GM21825 (cell line): ENCODE measurements at regions not wholly inside any gene's neighbourhood (a gene's known extent, or its start where the extent isn't known, plus 50 kb on each side); places are given as distances from the start of the nearest gene placed in this dataset.

Experiments used
- ATAC-seq: cut with Tn5 transposase; IDR thresholded peaks from one replicate; pipeline ENCODE4 v1.9.1; 2021; ENCODE audit warnings: mild to moderate bottlenecking, moderate library complexity; ENCODE audit not compliant: unreplicated experiment

DNA sequence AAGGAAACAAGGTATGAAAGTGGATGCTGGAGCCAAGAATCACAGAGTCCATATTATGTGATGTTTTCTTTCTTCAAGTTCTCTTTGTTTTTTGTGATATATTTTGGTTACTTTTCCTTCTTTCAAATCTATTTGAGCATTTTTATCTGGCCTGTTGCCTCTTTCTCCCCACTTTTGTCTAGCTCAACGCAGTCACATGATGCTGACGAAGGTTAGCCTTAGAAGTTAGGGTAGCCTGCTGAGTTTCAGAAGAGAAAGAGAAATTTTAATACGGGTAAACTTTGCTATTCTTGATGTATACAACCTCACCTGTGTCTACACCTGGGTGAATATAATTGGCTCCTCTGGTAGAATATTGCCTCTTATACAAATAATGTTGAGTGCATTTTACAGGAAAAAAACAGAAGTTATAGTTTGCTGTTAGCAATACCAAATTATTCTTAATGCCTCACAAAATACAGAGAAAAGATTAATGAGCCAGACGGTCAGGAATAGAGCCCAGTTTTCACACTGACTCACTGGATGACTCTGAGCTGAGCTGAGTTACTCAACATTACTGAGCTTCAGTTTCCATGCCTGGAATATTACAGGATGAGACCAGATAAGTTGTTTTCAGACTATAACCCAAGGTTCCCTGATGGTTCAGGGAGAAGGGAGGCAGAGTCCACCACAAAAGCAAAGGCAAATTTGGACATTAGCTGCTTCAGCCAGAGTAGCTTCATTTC, 161.6 kb upstream of the BDNF start:
- no peak for ATAC-seq

DNA sequence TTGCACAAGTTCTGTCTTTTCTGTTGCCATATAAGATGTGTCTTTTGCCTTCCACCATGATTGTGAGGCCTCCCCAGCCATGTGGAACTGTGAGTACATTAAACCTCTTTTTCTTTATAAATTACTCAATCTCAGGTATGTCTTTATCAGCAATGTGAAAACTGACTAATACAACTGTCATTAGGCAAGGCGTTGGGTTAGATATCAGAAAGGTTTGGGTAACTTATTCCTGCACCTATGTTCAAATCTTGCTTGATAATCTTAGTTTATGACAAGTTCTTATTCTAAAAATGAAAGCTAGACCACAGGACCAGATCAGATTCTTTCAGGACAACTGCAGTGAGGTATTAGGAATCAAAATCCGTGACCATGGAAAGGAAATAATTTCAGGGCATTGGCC, 160.6 kb upstream of the BDNF start:
- no peak for ATAC-seq

DNA sequence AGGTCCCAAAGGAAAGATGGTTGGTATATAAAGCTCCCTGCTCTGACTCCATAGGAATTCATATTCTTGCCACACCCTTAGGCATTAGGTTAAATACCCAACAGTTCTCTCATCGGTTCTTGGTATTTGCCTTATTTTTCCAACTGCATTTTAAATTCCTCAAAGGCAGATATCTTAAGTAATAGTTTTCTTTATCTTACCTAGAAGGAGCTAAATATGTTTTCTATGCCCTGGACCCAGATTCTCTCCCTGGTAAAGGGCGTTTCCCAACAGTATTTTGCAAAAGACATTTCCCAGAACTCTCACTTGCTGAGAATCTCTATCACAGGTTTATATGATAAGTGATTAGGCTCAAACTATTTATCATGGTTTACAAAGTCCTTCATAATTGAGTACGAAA, 158.6 kb upstream of the BDNF start:
- ATAC-seq: no peak

DNA sequence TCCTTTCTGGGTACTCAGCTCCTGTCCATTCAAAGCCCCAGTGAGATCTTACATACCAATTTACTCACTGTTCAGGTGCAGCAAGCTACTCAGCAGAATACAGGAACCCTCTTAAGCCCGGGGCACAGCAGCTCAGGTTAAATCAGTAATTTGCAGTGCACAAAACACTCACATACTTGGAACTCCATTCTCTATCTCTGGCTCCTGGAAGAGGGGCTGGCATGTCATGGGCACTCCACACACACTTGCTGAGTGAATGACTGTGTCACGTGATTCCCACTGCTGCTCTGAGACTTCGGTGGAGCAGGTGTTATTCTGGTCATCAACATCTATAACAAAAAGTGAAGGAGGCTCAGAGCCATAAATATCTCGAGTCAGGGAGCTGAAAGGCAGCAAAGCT, 157.3 kb upstream of the BDNF start:
- no peak for ATAC-seq

DNA sequence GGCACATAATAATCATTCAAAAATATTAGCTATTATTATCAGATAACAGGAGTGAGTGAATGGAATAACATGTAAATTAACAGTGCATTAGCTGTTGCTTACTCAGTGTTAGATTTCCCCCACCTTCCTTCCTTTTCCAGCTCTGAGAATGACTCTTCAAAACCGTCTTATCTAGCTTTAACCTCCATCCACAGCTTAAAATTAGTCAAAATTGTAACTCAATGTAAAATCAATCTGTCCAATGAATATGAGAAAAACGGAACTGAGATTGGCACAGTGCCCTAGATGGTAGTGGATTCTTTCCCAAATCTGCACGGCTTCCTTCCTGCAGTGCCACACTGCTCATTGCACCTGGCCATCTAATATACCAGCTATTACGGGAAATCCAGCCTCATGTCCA, 156.8 kb upstream of the BDNF start:
- ATAC-seq: no peak

- no peak for ATAC-seq
Measured at GRCh38 chr11:27848423-27848822, 148.2 kb upstream of the BDNF start.

DNA sequence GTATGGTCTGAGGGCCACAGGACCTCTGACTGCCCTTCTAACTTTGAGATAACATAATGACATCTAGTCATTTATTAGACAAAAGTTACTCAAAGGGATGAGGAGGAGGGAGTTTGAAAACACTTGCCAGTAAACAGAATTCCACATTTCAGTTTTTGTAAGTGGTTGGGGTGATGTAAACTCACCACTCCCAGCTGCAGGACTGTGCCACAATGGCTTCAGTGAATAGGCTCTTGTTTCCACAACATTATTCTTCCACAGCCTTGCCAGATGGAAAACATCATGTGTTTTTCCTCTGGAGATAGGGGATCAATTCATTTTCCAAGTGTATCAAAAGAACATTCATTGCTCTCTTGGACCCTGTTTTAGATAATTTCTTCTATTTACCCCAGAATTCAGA, 147.2 kb upstream of the BDNF start:
- no peak for ATAC-seq

GRCh38 chr11:27842290-27842689, 142.0 kb upstream of the BDNF start:
- peak; percentile 49 for ATAC-seq

GRCh38 chr11:27841023-27841422, 140.8 kb upstream of the BDNF start:
- no peak for ATAC-seq

- ATAC-seq: no peak
Measured at GRCh38 chr11:27839226-27839913, 139.1 kb upstream of the BDNF start.

DNA sequence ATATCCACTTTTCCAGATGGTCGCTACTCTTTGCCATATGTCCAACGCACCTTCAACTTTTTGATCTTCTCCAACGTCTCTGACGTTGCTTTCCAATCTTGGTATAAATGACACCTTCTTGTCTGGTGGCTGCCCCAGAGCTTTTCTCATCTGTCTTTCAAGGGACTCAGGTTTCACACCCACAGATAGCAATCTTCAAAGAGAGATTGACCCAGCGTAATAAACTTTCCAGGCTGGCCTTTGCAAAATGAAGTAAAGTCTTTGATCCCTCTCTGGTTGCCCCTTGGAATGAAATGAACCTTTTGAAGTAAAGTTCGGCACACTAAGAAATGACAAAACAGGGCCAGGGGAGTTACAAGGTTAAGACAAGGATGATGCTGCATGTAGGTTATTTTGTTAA, 138.4 kb upstream of the BDNF start:
- no peak for ATAC-seq

DNA sequence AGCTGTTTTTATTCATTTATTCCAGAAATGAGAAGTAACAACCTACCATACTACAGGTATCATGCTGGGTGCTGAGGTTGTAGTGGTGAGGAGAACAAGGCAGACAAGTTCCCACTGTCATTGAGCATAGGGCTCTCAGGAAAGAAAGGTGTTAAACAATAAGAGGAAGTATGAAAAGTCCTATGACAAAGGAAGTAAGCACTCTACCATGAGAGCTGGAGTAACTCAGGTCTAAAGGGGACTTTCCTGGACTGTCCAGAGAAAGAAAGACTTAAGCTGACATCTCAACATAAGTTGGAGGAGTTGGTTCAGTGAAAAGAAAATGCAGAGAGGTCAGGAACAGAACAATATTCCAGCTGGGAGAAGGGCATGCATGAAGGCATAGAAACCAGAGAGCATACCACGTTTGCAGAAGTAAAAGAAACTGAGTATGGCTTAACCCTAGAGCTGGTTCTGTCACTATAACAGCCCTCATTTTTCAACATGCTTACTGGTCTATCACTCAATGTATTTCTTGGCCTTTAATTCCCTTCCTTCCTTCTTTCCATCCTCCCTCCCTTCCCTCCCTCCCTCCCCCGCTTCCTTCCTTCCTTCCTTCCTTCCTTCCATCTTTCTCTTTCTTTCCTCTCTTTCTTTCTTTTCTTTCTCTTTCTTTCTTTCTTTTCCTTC, 137.8 kb upstream of the BDNF start:
- ATAC-seq: peak; percentile 91

DNA sequence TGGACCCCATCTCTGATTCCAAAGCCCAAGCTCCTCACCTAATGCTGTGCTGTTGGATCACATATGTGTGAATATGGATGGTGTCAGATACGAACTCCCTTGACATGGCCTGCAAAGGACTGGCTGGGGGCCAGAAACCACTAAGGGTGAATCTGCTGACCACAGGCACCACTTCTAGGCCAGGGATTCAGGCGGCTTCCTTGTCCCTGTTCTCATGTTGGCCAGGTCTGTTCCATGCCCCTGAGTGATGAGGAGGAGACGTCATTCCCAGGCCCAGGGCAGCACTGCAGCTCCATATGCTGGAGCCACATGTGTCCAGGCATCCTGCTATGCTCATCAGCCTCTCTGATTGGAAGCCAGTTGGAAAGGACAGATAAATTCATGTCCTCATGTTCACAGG, 130.0 kb upstream of the BDNF start:
- no peak for ATAC-seq

- ATAC-seq: no peak
Measured at GRCh38 chr11:27820249-27820648, 120.0 kb upstream of the BDNF start.

DNA sequence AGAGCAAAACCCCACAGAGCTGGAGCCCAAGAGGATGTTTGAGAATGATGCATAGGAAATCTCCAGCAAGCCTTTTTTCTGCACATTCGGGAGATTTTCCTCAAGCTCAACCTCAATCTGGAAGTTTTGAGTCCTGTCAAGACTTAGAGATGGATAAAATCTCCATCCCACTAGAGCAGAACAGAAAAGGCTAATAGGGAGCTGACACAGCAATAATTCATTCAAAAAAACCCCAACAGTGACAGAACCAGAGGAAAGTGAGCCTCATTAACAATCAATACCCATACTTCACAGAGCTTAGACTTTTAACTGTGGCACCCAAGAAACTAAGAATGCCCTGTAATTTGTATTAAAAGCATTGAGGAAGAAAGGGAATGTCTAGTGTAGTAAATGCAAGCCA, 115.9 kb upstream of the BDNF start:
- no peak for ATAC-seq

DNA sequence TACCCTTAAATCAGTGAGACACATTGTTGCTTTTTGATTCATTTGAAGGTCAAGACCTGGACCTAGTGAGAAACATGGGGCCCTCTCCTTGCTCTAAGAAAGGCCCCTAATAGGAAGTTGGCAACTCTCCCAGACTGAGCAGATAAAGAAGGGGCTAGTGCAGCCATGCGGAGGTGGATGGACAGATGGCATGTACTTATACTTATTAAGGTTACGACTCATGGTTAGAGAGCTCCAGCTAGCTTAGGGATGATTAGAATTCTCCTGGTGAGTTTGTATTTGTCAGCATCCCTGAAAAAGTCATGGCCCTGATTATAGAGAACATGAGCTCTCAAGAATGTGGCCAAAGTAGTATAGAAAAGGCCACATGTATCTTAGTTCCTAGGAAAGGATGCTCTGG, 112.1 kb upstream of the BDNF start:
- no peak for ATAC-seq

GRCh38 chr11:27807596-27807995, 107.3 kb upstream of the BDNF start:
- ATAC-seq: no peak

DNA sequence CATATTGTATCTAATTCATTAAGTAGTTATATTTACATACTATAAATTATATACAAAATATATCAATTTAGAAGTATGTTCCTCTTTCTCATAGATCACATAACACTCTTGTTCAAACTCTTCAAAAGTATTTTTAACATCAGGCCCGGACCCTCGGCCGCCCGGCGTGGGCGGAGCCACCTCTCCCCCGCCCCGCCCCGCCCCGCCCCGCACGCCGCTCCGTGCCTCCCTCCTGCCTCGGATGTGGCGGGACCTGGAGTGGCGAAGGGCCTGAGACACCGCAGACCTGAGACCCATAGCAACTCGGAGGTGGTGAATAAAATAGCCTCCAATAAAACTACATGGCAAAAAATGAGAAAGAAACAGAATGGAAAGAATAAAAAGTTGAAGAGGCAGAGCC, 105.9 kb upstream of the BDNF start:
- no peak for ATAC-seq

DNA sequence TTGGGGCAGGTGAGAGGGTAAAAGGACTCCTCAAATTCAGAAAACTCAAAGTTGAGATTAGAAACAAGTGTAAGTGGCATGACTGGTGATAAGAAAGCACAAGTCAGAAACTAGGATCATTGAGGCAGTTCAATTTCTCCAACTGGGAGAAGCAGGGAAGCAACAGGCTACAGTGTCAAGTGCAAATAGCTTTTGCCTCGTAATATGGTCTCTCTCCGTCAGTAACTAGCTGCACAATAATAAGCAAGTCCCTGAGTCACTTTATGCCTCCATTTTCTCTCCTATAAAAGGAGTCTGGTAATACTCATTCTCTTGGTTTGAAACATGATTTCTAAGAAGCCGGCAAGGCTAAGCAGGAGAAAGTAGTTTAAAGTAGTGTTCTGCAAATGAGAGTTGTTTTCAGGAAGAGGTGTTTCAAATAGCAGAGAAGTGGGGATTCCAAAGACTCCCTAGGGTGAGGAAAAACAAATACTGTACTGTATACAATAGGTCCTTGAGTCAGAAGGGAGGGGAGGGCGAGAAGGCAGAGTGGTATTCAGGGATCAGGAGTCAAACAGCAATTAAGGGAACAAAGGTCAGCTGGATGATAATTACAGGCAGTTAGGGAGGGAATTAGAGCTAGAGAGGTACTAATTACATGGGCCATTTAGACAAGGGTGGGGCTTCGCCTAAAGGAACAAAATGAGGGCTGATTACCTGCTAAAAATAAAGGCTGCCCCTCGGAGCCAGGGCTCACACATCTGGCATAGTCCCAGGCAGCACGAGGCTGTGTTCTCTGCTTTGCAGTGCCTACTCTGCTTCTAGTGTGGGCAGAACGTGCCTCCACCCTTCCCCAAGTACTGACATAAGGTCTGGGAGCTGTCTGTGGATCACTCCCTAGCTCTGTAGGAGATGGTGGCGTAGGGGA, 96.0 kb upstream of the BDNF start:
- ATAC-seq: no peak

GRCh38 chr11:27786864-27787263, 86.6 kb upstream of the BDNF start:
- no peak for ATAC-seq

- no peak for ATAC-seq
Measured at GRCh38 chr11:27786331-27786730, 86.1 kb upstream of the BDNF start.
